ENCODE measurements at regions not wholly inside any gene's neighbourhood (a gene's known extent, or its start where the extent isn't known, plus 50 kb on each side); places are given as distances from the start of the nearest gene placed in this dataset.

- no peak overlapping the region for H3K27ac Mint-ChIP-seq
- ChIA-PET CTCF (interaction anchor here (1.4 kb wide), 1 partner anchor 9 kb away, joined by 3 read pairs; no protein-coding TSS in a partner anchor), POLR2A (no interaction called here)
- H3K9me3 Mint-ChIP-seq = peaks cover 7% of the 10 kb centered on the region
- peaks cover 2% of the 10 kb centered on the region for H3K27me3 Mint-ChIP-seq
- no peak for ATAC-seq
- TF ChIP-seq CTCF (IDR thresholded peaks at IDR 0.05) = no peak
- intact Hi-C loops (cut with micrococcal nuclease) = no loop called here
- H3K4me3 Mint-ChIP-seq = no peak overlapping the region
- no peaks in the 10 kb centered on the region for H3K36me3 Mint-ChIP-seq (ENCODE audit: low read depth)
- no peak for DNase-seq
- peaks cover 4% of the 10 kb centered on the region for H3K4me1 Mint-ChIP-seq (ENCODE audit: low read depth)
These were observed 156.0 kb downstream of the CD47 start for GRCh38 chr3:107934808-107935207.

DNA sequence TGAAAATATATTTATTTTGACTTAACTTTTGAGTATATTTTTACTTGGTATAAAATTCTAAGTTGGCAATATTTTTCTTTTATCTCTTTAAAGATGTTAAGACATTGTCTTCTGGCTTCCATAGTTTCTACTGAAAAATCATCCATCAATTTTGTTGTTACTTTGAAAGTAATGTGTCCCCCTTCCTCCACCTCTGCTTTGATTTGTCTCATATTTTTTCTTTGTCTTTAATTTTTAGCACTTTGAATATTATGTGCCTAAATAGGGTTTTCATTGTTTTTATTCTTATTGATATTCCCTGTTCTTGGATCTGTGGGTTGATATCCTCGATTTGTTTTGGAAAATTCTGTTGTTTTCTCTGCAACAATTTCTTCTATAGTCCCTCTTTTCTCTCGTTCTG is 157.4 kb downstream of the CD47 start:
- CTCF ChIA-PET = no interaction called here
- H3K27me3 Mint-ChIP-seq = peaks cover 2% of the 10 kb centered on the region
- POLR2A ChIA-PET = no interaction called here
- DNase-seq (no peak), ATAC-seq (no peak)
- intact Hi-C loops (cut with micrococcal nuclease) = no loop called here
- H3K4me1 Mint-ChIP-seq (ENCODE audit: low read depth) = peaks cover 4% of the 10 kb centered on the region
- H3K27ac Mint-ChIP-seq = no peak overlapping the region
- H3K36me3 Mint-ChIP-seq (ENCODE audit: low read depth) = no peaks in the 10 kb centered on the region
- TF ChIP-seq CTCF (IDR thresholded peaks at IDR 0.05) = no peak
- no peak overlapping the region for H3K4me3 Mint-ChIP-seq
- H3K9me3 Mint-ChIP-seq = peaks cover 7% of the 10 kb centered on the region

- intact Hi-C loops (cut with micrococcal nuclease) = no loop called here
These were observed 159.5 kb downstream of the CD47 start for GRCh38 chr3:107931326-107931725.

GRCh38 chr3:107929088-107929487 is 161.7 kb downstream of the CD47 start:
- no peak overlapping the region for H3K27ac Mint-ChIP-seq
- peaks cover 9% of the 10 kb centered on the region for H3K4me1 Mint-ChIP-seq (ENCODE audit: low read depth)
- ATAC-seq (no peak), DNase-seq (no peak)
- H3K9me3 Mint-ChIP-seq = peaks cover 7% of the 10 kb centered on the region
- H3K4me3 Mint-ChIP-seq = no peak overlapping the region
- H3K36me3 Mint-ChIP-seq (ENCODE audit: low read depth) = no peaks in the 10 kb centered on the region
- POLR2A ChIA-PET = no interaction called here
- intact Hi-C loops (cut with micrococcal nuclease) = no loop called here
- H3K27me3 Mint-ChIP-seq = peaks cover 6% of the 10 kb centered on the region
- no peak for TF ChIP-seq CTCF (IDR thresholded peaks at IDR 0.05)
- CTCF ChIA-PET = interaction anchor here (1.6 to 6.6 kb wide), 5 partner anchors 7 to 151 kb away, joined by 4 to 61 read pairs (median 6); no protein-coding TSS in a partner anchor

More at GRCh38 chr3:107931326-107931725, 159.5 kb downstream of the CD47 start:
- H3K36me3 Mint-ChIP-seq (ENCODE audit: low read depth) = no peaks in the 10 kb centered on the region
- peaks cover 7% of the 10 kb centered on the region for H3K9me3 Mint-ChIP-seq
- no peak overlapping the region for H3K4me3 Mint-ChIP-seq
- ATAC-seq = no peak
- TF ChIP-seq CTCF (IDR thresholded peaks at IDR 0.05) = no peak
- ChIA-PET CTCF (interaction anchor here (6.6 kb wide), 1 partner anchor 10 kb away, joined by 61 read pairs; no protein-coding TSS in a partner anchor), POLR2A (no interaction called here)
- H3K27ac Mint-ChIP-seq = no peak overlapping the region
- no peak for DNase-seq
- H3K4me1 Mint-ChIP-seq (ENCODE audit: low read depth) = peaks cover 9% of the 10 kb centered on the region
- peaks cover 6% of the 10 kb centered on the region for H3K27me3 Mint-ChIP-seq

GRCh38 chr3:107928084-107928445 is 162.8 kb downstream of the CD47 start:
- CTCF ChIA-PET = interaction anchor here (0.7 to 6.6 kb wide), 58 partner anchors 8 to 550 kb away, joined by 3 to 61 read pairs (median 4); partner anchors contain the start of gene IFT57

More at GRCh38 chr3:107928084-107928445, 162.8 kb downstream of the CD47 start:
- peak; percentile 7 for DNase-seq
- POLR2A ChIA-PET = interaction anchor here (0.6 to 1.3 kb wide), 4 partner anchors 11 to 162 kb away, joined by 3 to 6 read pairs (median 4); no protein-coding TSS in a partner anchor
- intact Hi-C loops (cut with micrococcal nuclease) = no loop called here
- ATAC-seq = peak; percentile 35
- Mint-ChIP-seq H3K27ac (peak overlapping the region; percentile 32), H3K36me3 (ENCODE audit: low read depth) (no peaks in the 10 kb centered on the region), H3K4me1 (ENCODE audit: low read depth) (peaks cover 9% of the 10 kb centered on the region), H3K27me3 (peaks cover 6% of the 10 kb centered on the region), H3K4me3 (peak overlapping the region; percentile 75), H3K9me3 (peaks cover under 1% of the 10 kb centered on the region)
- TF ChIP-seq CTCF (IDR thresholded peaks at IDR 0.05) = no peak
